Stimulated activated naive B cell treated with anti-CD40 and anti-IgM and Interleukin-4, amounts not matched to agents 10 μg/mL and 1 μg/mL and 100 μg/mL, for 72 hours (primary cell): ENCODE measurements at regions not wholly inside any gene's neighbourhood (a gene's known extent, or its start where the extent isn't known, plus 50 kb on each side); places are given as distances from the start of the nearest gene placed in this dataset.

Experiments
- ATAC-seq, 2 donors: fragments of 150-1000 bp; cut with Tn5 transposase; replicated peaks; 2 replicates each; pipeline ENCODE4 v1.10.0; 2021; ENCODE audit warnings: moderate library complexity in 1 of 2
- DNase-seq: peaks from one replicate; pipeline ENCODE4 v3.0.0; 2021
- H3K27ac Mint-ChIP-seq: one replicate; pipeline ENCODE4 v1.8.0; 2022; ENCODE audit warnings: mild to moderate bottlenecking, mixed read lengths
- H3K27me3 Mint-ChIP-seq, 2 donors: one replicate each; pipeline ENCODE4 v1.8.0; 2022; ENCODE audit warnings: mixed read lengths in 2 of 2
- H3K36me3 Mint-ChIP-seq, 2 donors: one replicate each; pipeline ENCODE4 v1.8.0; 2022; ENCODE audit warnings: mixed read lengths in 2 of 2, mild to moderate bottlenecking in 1 of 2
- H3K4me1 Mint-ChIP-seq, 2 donors: one replicate each; pipeline ENCODE4 v1.8.0; 2022; ENCODE audit warnings: mixed read lengths in 2 of 2, mild to moderate bottlenecking in 1 of 2
- H3K4me3 Mint-ChIP-seq, 2 donors: one replicate each; pipeline ENCODE4 v1.8.0; 2022; ENCODE audit warnings: mild to moderate bottlenecking in 2 of 2, mixed read lengths in 2 of 2, moderate library complexity in 1 of 2
- H3K9me3 Mint-ChIP-seq, 2 donors: one replicate each; pipeline ENCODE4 v1.8.0; 2022; ENCODE audit warnings: mixed read lengths in 2 of 2, mild to moderate bottlenecking in 1 of 2

DNA sequence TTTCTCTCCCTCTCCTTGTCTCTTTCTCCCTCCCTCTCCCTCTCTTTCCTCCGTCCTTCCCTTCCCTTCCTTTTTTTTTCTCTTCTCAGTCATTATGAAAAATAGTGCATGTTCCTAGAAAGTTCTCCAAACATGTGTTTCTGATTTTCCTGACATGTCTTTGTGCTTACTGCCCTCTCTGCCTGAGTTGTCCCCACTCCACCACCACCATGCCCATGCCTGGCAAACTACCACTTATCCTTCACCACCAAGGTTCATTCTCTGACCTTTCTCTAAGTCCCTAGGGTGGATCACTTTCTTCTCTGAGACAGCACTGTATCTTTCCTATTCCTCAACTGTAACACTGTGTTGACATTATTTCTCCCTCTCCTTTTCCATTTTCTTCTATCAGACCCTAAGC is 98.2 kb downstream of the LACC1 start:
- DNase-seq (no peak), ATAC-seq (no peak)
- peaks cover 21 to 26% of the 10 kb centered on the region in 2 donors for H3K27me3 Mint-ChIP-seq
- H3K36me3 Mint-ChIP-seq, result no peaks in the 10 kb centered on the region
- H3K4me1 Mint-ChIP-seq, result no peaks in the 10 kb centered on the region
- H3K4me3 Mint-ChIP-seq, result no peak overlapping the region
- peaks cover 3 to 8% of the 10 kb centered on the region in 2 donors for H3K9me3 Mint-ChIP-seq
- H3K27ac Mint-ChIP-seq, result no peak overlapping the region

DNA sequence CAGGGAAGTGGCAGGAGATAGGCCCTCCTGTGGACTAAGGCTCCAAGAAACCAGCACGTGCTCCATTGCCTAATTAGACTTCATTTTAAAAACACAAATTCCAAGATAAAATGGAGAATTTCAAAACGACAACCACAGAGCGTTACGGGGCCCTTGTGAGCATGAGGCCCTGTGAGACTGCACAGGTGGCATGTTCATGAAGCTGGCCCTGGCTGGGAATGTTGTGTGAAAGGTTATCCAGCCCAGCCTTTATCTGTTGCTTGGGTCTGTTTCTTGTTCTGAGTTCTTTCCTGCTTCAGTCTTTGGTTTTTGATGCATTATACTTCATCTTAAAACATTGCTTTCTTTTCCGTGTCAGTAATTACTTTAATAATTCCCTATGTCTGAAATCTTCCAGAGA is 99.0 kb downstream of the LACC1 start:
- DNase-seq, result no peak
- no peak for ATAC-seq
- Mint-ChIP-seq H3K4me3 (no peak overlapping the region), H3K4me1 (no peaks in the 10 kb centered on the region), H3K27ac (no peak overlapping the region), H3K9me3 (peaks cover 3 to 8% of the 10 kb centered on the region in 2 donors), H3K27me3 (peaks cover 21 to 26% of the 10 kb centered on the region in 2 donors), H3K36me3 (no peaks in the 10 kb centered on the region)

DNA sequence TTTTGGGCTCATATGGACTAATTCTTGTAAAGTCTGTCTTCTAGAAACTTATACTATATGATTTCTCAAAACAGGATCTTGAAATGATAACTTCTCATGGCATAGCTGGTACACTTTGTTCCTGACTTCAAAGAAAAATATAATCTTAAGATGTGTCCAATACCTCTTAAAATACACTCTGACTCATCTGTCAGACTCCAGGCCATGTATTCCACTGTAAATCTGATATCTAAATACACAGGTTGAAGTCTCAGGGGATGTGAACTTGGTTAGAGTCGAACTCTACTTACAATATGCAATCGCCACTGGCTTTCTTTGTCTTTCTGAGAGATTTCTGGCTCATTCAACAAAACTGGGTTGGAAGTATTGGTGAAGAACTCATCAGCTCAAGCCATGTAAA is 99.8 kb downstream of the LACC1 start:
- H3K27me3 Mint-ChIP-seq, result peaks cover 21 to 26% of the 10 kb centered on the region in 2 donors
- no peaks in the 10 kb centered on the region for H3K4me1 Mint-ChIP-seq
- H3K36me3 Mint-ChIP-seq, result no peaks in the 10 kb centered on the region
- no peak overlapping the region for H3K27ac Mint-ChIP-seq
- DNase-seq (no peak), ATAC-seq (no peak)
- no peak overlapping the region for H3K4me3 Mint-ChIP-seq
- peaks cover 3 to 8% of the 10 kb centered on the region in 2 donors for H3K9me3 Mint-ChIP-seq

DNA sequence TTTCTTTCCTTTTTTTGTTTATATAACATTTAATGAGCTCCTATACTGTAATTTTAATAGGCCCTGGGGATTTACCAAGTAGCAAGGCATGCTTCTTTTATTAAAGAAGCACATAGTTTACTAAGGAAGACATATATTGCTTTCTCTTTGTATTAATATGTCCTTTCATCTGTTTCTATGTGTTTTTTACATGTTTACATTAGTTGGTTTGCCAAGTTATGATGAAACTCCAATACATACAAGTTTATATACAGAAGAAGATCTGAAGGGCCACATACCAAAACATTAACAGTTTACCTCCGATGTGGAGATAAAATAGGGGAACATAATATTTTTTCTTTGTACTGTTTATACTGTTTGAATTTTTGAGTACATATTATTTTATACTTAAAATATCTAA is 100.9 kb downstream of the LACC1 start:
- Mint-ChIP-seq H3K36me3 (no peaks in the 10 kb centered on the region), H3K27me3 (peaks cover 21 to 26% of the 10 kb centered on the region in 2 donors), H3K4me3 (no peak overlapping the region), H3K27ac (no peak overlapping the region), H3K9me3 (peaks cover 3 to 8% of the 10 kb centered on the region in 2 donors), H3K4me1 (no peaks in the 10 kb centered on the region)
- ATAC-seq (no peak), DNase-seq (no peak)

DNA sequence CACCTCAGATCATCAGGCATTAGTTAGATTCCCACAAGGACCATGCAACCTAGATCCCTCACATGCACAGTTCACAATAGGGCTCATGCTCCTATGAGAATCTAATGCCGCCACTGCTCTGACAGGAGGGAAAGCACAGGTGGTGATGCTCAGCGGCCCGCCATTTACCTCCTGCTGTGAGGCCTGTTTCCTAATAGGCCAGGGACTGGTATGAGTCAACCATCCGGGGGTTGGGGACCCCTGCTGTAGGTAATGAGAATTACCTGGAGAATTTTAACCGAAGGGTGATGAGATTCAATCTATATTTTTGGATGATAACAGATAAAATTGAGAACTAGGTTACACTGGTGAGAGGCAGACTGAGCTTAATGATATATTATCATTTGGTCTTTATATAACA is 101.4 kb downstream of the LACC1 start:
- H3K27ac Mint-ChIP-seq, result no peak overlapping the region
- H3K36me3 Mint-ChIP-seq, result no peaks in the 10 kb centered on the region
- ATAC-seq (no peak), DNase-seq (no peak)
- no peak overlapping the region for H3K4me3 Mint-ChIP-seq
- H3K4me1 Mint-ChIP-seq, result no peaks in the 10 kb centered on the region
- peaks cover 19 to 24% of the 10 kb centered on the region in 2 donors for H3K27me3 Mint-ChIP-seq
- peaks cover 3 to 7% of the 10 kb centered on the region in 2 donors for H3K9me3 Mint-ChIP-seq

DNA sequence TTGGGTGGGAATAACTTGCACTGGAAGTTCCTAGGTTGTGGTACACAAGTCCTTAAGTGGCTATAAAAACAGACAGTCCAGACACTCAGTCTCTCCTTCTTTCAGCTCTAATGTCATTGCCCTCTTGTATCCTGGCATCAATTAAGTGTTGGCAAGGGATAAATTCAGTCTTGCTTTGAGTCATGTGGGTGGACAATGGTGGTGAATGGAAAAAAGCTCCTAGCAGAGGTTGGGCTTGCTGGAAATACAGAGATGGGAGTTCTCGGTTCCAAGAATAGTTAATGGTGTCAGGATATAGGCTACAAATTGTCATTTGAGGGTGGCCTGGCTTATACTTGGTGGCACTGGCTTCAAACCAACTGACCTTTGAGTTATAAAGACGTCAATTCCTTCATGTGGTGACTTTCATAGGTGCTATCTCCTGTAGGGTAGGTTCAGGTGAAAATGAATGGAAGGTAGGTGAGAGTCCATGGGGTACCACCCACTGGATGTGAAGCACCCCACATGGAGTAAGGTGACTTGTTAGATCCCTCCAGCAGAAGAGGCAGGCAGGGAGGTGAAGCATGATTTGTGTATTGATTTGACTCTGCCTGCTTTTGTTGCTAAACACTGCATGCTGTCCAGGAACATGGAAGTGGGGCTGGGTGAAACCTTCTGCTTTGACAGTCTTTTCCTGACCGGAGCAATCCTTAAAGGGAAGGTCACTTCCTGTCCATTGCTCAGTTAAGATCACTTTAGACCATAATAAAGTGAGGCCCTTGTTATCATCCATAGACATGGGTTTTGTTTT is 102.0 kb downstream of the LACC1 start:
- Mint-ChIP-seq H3K4me3 (no peak overlapping the region), H3K27me3 (peaks cover 16 to 20% of the 10 kb centered on the region in 2 donors), H3K4me1 (no peaks in the 10 kb centered on the region), H3K36me3 (no peaks in the 10 kb centered on the region), H3K9me3 (peaks cover 2 to 4% of the 10 kb centered on the region in 2 donors), H3K27ac (no peak overlapping the region)
- DNase-seq, result no peak
- no peak for ATAC-seq

DNA sequence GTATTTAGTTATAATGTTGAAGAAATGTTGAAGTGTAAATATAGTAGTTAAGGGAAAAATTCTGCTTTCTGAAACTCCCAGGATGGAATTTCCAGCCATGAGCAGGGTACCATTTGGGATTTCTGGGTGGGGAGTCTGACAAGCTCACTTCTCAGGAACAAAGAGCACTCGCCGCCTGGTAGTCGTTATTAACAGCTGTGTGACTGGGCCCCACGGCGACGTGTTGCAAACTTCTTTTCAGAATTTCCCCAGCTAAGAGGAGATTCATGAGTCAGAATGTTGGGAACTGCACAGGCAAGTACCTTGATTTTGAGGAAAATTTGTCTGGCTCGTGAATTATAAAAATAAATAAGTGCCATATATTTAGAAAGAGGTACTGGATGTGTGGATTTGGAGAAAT is 103.7 kb downstream of the LACC1 start:
- H3K4me3 Mint-ChIP-seq, result no peak overlapping the region
- DNase-seq (no peak), ATAC-seq (no peak)
- no peaks in the 10 kb centered on the region for H3K9me3 Mint-ChIP-seq
- H3K27me3 Mint-ChIP-seq, result peaks cover 3% of the 10 kb centered on the region in 2 donors
- no peak overlapping the region for H3K27ac Mint-ChIP-seq
- H3K4me1 Mint-ChIP-seq, result no peaks in the 10 kb centered on the region
- H3K36me3 Mint-ChIP-seq, result no peaks in the 10 kb centered on the region

DNA sequence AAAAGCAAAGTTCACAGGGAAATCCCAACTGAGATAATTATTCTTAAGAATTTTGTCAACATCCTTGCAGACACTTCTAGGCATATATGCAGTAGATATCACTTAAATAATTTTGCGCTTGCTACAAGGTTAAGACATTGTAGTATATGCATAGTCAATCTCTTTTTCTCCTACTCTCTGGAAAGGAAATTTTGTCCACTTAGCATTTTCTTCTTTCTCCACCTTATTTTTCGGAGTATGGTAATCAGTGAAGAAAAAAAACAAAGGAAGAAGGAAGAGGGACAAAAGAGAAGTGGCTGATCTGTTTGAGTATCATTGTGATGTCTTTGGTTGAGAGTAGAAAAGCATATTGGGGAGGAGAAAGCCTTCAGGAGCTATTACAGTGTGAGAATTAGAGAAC is 104.6 kb downstream of the LACC1 start:
- no peak for DNase-seq
- H3K4me1 Mint-ChIP-seq, result no peaks in the 10 kb centered on the region
- H3K4me3 Mint-ChIP-seq, result no peak overlapping the region
- H3K36me3 Mint-ChIP-seq, result no peaks in the 10 kb centered on the region
- no peak overlapping the region for H3K27ac Mint-ChIP-seq
- H3K27me3 Mint-ChIP-seq, result no peaks in the 10 kb centered on the region
- H3K9me3 Mint-ChIP-seq, result no peaks in the 10 kb centered on the region
- no peak for ATAC-seq

DNA sequence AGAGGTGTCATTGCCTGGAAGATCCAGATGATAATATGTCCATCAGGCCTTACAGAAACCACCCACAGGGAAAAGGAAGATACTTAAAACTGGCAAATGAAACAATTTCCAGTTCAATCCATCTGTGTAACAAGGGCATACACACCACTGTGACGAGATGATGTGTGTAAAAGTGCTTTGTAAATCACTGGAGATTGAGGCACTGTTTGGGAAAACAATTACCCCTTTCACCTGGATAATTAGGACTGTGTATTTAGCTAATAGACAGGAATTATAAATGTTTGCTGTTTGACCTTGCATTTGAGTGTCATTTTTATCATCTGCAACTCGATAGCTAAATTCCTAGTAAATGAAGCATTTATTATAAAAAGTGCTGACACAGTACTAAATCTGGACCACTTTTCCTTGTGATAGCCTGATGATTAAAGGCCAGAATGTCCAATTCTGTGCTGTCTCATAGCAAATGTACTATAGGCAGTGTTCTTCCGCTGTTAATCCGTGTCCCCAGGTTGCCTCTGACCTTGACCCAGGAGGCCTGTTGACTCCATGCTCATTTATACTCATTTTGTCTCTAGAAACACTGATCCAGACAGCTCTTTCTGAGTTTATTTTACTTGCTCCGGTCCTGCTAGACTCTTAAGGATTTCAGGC is 105.8 kb downstream of the LACC1 start:
- DNase-seq, result no peak
- no peak for ATAC-seq
- Mint-ChIP-seq H3K27ac (no peak overlapping the region), H3K9me3 (no peaks in the 10 kb centered on the region), H3K27me3 (peaks cover 0 to 3% of the 10 kb centered on the region in 2 donors), H3K36me3 (no peaks in the 10 kb centered on the region), H3K4me3 (no peak overlapping the region), H3K4me1 (no peaks in the 10 kb centered on the region)

DNA sequence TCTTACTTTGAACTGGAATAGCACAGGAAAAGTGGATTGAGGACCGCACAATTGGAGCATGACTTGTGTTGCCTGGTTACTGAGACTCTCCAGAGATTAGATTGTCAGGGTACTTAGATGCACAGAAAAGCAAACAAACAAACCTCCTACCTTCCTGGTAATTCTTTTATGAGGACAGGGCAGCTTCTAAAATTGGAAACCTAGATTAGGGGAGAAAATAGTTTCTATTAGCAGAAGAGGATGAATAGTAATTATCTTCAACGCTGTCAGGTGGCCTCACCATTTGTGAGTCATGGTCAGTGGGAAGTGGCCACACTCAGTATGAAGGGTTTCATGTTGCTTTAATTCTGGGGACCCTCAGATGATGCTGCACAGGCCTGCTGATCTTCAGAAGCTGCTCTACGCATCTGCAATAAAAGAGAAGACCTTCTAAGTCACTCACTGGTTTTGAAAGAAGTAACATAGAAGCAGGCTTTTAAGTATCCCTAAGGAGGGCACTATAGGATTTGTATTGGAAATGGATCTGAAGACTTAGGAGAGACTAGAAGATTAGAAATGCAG is 106.8 kb downstream of the LACC1 start:
- Mint-ChIP-seq H3K4me3 (no peak overlapping the region), H3K27ac (no peak overlapping the region), H3K27me3 (peaks cover 0 to 3% of the 10 kb centered on the region in 2 donors), H3K36me3 (no peaks in the 10 kb centered on the region), H3K4me1 (no peaks in the 10 kb centered on the region), H3K9me3 (no peaks in the 10 kb centered on the region)
- ATAC-seq (no peak), DNase-seq (no peak)

DNA sequence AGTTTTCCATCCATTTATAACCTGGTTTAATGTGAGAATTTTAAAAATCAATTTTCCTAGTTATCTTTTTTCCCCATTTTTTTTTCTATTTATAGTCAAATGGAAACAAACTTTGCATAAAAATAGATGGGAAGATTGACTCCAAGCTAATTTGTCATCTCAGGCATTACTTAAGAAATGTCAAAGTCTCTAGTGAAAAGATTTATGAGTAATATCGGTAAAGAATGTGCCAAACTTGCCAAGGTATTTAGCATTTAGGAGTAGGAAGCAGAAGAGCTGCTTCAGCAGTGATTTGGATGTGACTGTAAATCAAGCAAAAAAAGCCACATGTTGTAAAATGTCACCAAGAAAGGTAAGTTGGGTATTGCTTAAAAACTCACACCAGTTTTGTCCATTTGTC is 108.6 kb downstream of the LACC1 start:
- Mint-ChIP-seq H3K27ac (no peak overlapping the region), H3K27me3 (peaks cover 4 to 7% of the 10 kb centered on the region in 2 donors), H3K36me3 (no peaks in the 10 kb centered on the region), H3K4me1 (no peaks in the 10 kb centered on the region), H3K9me3 (no peaks in the 10 kb centered on the region), H3K4me3 (no peak overlapping the region)
- DNase-seq (no peak), ATAC-seq (no peak)

DNA sequence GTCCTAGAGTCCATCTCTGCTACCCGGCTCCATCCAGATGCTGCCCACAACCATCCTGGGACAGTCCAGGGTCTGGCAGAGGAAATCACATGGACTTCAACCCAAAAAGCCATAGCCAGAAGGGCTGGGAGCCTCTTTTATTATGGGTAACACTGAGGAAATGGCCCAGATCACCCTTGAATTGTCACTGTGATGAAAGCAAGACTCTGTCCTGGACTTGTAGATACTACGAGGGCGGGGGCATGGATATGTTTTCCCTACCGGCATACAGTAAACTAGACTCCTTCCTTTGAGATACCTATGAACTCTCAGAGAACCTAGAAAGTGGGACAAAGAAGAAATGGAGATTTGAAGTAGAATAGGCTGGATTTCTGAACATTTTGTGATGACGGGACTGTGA is 110.3 kb downstream of the LACC1 start:
- Mint-ChIP-seq H3K27ac (no peak overlapping the region), H3K9me3 (peaks cover 7 to 14% of the 10 kb centered on the region in 2 donors), H3K4me3 (no peak overlapping the region), H3K4me1 (no peaks in the 10 kb centered on the region), H3K27me3 (peaks cover 4 to 7% of the 10 kb centered on the region in 2 donors), H3K36me3 (no peaks in the 10 kb centered on the region)
- ATAC-seq, result no peak
- DNase-seq, result no peak

DNA sequence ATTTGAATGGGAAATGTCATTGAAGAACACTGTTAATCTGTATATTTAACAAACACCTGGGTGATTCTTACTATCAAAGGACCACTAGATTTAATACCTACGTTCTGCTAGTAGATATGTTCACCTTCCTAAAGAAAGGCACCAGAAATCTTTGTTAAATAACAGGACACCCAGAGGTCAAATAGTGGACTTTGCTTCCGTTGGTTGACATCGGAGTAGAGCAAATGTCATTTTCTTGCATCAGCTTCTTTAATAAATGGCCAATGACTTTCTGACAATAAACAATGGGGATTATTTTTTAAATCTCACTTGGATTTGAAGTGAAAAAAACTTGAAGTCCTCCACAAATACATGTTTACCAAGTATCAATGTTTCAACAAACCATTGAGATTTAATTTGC is 111.1 kb downstream of the LACC1 start:
- H3K27ac Mint-ChIP-seq, result no peak overlapping the region
- DNase-seq (no peak), ATAC-seq (no peak)
- no peaks in the 10 kb centered on the region for H3K4me1 Mint-ChIP-seq
- no peak overlapping the region for H3K4me3 Mint-ChIP-seq
- H3K9me3 Mint-ChIP-seq, result peaks cover 14 to 22% of the 10 kb centered on the region in 2 donors
- no peaks in the 10 kb centered on the region for H3K36me3 Mint-ChIP-seq
- peaks cover 4 to 7% of the 10 kb centered on the region in 2 donors for H3K27me3 Mint-ChIP-seq

DNA sequence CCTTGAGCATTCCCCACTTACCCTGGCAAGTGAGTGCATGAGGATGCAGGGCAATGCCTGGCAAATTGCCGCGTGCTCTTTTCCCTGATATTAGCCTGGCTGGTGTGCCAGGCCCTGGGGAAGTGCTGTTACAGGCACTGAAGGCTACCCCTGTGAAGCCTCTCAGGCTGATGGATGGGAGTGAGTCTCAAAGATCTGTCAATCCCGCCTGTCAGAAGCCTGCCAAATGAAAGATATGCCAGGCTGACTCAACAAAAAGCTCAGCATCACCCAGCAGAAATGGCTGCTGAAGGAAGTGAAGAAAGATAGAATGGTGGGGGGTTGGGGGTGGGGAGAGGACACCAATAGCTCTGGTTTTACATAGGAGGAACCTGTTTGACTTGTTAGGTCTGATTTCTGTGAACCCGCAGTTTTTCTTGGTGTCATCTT is 112.1 kb downstream of the LACC1 start:
- DNase-seq, result no peak
- Mint-ChIP-seq H3K4me3 (no peak overlapping the region), H3K4me1 (no peaks in the 10 kb centered on the region), H3K27ac (no peak overlapping the region), H3K9me3 (peaks cover 14 to 22% of the 10 kb centered on the region in 2 donors), H3K36me3 (no peaks in the 10 kb centered on the region), H3K27me3 (peaks cover 4 to 7% of the 10 kb centered on the region in 2 donors)
- ATAC-seq, result no peak

DNA sequence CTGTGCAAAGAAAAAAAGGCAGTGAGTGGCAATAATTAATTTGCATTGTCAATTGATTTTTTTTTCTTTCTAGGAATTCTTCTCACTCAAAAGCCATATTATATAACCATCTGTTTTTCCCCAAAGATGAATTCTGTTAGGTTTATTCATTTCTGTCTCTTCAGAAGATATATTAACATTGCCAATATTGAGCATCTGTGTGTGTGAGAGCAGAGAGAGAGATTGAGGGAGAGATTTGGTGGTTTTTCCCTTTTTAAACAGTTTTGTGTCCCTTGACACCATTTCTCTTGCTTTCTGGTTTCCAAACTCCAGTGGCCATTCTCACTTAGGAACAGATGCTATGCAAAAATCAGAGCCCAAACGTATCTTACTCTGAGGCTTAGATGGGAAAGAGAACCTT is 112.5 kb downstream of the LACC1 start:
- Mint-ChIP-seq H3K9me3 (peaks cover 14 to 22% of the 10 kb centered on the region in 2 donors), H3K4me1 (no peaks in the 10 kb centered on the region), H3K36me3 (no peaks in the 10 kb centered on the region), H3K27ac (no peak overlapping the region), H3K27me3 (peaks cover 4 to 7% of the 10 kb centered on the region in 2 donors), H3K4me3 (no peak overlapping the region)
- no peak for ATAC-seq
- no peak for DNase-seq
